Chondrocyte (in vitro differentiated cells): ENCODE measurements at regions not wholly inside any gene's neighbourhood (a gene's known extent, or its start where the extent isn't known, plus 50 kb on each side); places are given as distances from the start of the nearest gene placed in this dataset.

Experiments used
- DNase-seq: peaks from one replicate; pipeline ENCODE4 v3.0.0; 2021; ENCODE audit warnings: mixed read lengths, low spot score
- H3K27ac Mint-ChIP-seq: one replicate; pipeline ENCODE4 v1.8.0; 2021; ENCODE audit warnings: mild to moderate bottlenecking, moderate library complexity, mixed read lengths; ENCODE audit not compliant: unreplicated experiment
- H3K27me3 Mint-ChIP-seq: 2 replicates; pipeline ENCODE4 v1.8.0; 2021; ENCODE audit warnings: low read depth, mixed read lengths
- H3K36me3 Mint-ChIP-seq: 2 replicates; pipeline ENCODE4 v1.8.0; 2021; ENCODE audit warnings: low read depth, mixed read lengths
- H3K4me1 Mint-ChIP-seq: 2 replicates; pipeline ENCODE4 v1.8.0; 2021; ENCODE audit warnings: low read depth, mild to moderate bottlenecking, mixed read lengths
- H3K4me3 Mint-ChIP-seq: one replicate; pipeline ENCODE4 v1.8.0; 2021; ENCODE audit warnings: mild to moderate bottlenecking, moderate library complexity, mixed read lengths; ENCODE audit not compliant: unreplicated experiment
- H3K9me3 Mint-ChIP-seq: 2 replicates; pipeline ENCODE4 v1.8.0; 2021; ENCODE audit warnings: low read depth, mixed read lengths
- TF ChIP-seq, protein P1 (sequence below): fragments of 200-600 bp; sonication (generic); IDR thresholded peaks from 2 replicates; pipeline ENCODE4 v1.5.0; 2021; ENCODE audit warnings: antibody characterized with exemption, mild to moderate bottlenecking, moderate library complexity

DNA sequence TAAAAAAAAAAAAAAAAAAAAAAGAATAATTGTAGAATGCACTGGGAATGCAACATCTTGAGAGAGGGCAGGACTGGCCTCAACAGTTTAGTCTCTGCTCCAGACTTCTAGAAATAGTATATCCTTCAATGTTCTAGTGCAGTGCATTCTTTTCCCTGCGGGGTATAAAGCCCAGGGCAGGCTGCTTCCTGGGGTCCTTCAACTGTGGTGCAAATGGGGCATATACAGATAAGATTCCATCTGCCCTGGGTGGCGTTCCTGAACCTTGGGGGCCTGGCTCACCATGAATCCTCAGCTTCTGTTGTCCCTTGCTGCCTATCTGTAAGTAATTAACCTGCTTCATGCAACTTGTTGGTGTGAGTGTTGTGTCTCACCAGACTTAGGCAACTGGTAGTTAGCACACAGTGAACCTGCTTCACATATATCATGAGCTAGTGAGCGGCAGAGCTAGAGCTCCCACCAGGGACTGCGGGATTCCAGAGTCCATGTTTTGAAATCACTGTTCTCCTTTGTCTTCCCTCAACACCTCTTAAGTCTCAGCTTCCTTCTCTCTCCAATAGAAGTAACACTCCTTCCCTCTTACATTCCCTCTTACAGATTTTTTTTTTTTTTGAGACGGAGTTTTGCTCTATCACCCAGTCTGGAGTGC lies 177.6 kb downstream of the SUDS3 start:
- Mint-ChIP-seq H3K4me3 (no peak overlapping the region), H3K4me1 (no peaks in the 10 kb centered on the region), H3K9me3 (peaks cover 5% of the 10 kb centered on the region), H3K27me3 (peaks cover 5% of the 10 kb centered on the region), H3K27ac (no peak overlapping the region), H3K36me3 (no peaks in the 10 kb centered on the region)
- DNase-seq, result no peak
- TF ChIP-seq, protein P1, sequence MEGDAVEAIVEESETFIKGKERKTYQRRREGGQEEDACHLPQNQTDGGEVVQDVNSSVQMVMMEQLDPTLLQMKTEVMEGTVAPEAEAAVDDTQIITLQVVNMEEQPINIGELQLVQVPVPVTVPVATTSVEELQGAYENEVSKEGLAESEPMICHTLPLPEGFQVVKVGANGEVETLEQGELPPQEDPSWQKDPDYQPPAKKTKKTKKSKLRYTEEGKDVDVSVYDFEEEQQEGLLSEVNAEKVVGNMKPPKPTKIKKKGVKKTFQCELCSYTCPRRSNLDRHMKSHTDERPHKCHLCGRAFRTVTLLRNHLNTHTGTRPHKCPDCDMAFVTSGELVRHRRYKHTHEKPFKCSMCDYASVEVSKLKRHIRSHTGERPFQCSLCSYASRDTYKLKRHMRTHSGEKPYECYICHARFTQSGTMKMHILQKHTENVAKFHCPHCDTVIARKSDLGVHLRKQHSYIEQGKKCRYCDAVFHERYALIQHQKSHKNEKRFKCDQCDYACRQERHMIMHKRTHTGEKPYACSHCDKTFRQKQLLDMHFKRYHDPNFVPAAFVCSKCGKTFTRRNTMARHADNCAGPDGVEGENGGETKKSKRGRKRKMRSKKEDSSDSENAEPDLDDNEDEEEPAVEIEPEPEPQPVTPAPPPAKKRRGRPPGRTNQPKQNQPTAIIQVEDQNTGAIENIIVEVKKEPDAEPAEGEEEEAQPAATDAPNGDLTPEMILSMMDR, result no peak

GRCh38 chr12:118558941-118559340 lies 182.6 kb downstream of the SUDS3 start:
- no peak for DNase-seq
- Mint-ChIP-seq H3K9me3 (no peaks in the 10 kb centered on the region), H3K27me3 (peaks cover 5% of the 10 kb centered on the region), H3K36me3 (no peaks in the 10 kb centered on the region), H3K27ac (no peak overlapping the region), H3K4me1 (no peaks in the 10 kb centered on the region), H3K4me3 (no peak overlapping the region)
- TF ChIP-seq, protein P1, result no peak

- Mint-ChIP-seq H3K27ac (no peak overlapping the region), H3K4me1 (no peaks in the 10 kb centered on the region), H3K27me3 (peaks cover 5% of the 10 kb centered on the region), H3K36me3 (no peaks in the 10 kb centered on the region), H3K4me3 (no peak overlapping the region), H3K9me3 (peaks cover 3% of the 10 kb centered on the region)
- DNase-seq, result no peak
- TF ChIP-seq, protein P1, result no peak
Measured at GRCh38 chr12:118560733-118561132, 184.4 kb downstream of the SUDS3 start.

- TF ChIP-seq, protein P1, result no peak
Measured at GRCh38 chr12:118571730-118572129, 195.4 kb downstream of the SUDS3 start.

GRCh38 chr12:118574288-118574687 lies 197.9 kb downstream of the SUDS3 start:
- Mint-ChIP-seq H3K27ac (no peak overlapping the region), H3K36me3 (no peaks in the 10 kb centered on the region), H3K27me3 (no peaks in the 10 kb centered on the region), H3K4me3 (no peak overlapping the region), H3K4me1 (no peaks in the 10 kb centered on the region), H3K9me3 (peaks cover 27% of the 10 kb centered on the region)
- TF ChIP-seq, protein P1, result no peak
- DNase-seq, result no peak

More at GRCh38 chr12:118571730-118572129, 195.4 kb downstream of the SUDS3 start:
- H3K9me3 Mint-ChIP-seq, result peaks cover 28% of the 10 kb centered on the region
- no peak for DNase-seq
- H3K4me1 Mint-ChIP-seq, result no peaks in the 10 kb centered on the region
- H3K27me3 Mint-ChIP-seq, result no peaks in the 10 kb centered on the region
- no peak overlapping the region for H3K4me3 Mint-ChIP-seq
- H3K36me3 Mint-ChIP-seq, result no peaks in the 10 kb centered on the region
- no peak overlapping the region for H3K27ac Mint-ChIP-seq
